AG04449 (cell line): ENCODE measurements at regions not wholly inside any gene's neighbourhood (a gene's known extent, or its start where the extent isn't known, plus 50 kb on each side); places are given as distances from the start of the nearest gene placed in this dataset.

Experiments used
- CTCF ChIA-PET: fragments of 350-600 bp; formaldehyde crosslinking; extraction: SDS; loops from one replicate; lab custom pipeline; 2021; ENCODE audit warnings: antibody characterized with exemption; lab: Yijun Ruan, JAX
- POLR2A ChIA-PET: fragments of 400-600, 350-600 bp; formaldehyde crosslinking; extraction: SDS; loops from one replicate; lab custom pipeline; 2020; ENCODE audit warnings: antibody characterized with exemption, inconsistent platforms; lab: Yijun Ruan, JAX
- DNase-seq: peaks from one replicate; pipeline ENCODE4 v3.0.0-alpha.2; 2010; ENCODE audit warnings: low read depth, low spot score
- H3K4me3 ChIP-seq: 2 replicates; pipeline ENCODE4 v1.5.1; 2011; ENCODE audit warnings: low read depth, mild to moderate bottlenecking, control low read depth, low read length
- CTCF ChIP-seq: IDR thresholded peaks from one replicate; pipeline ENCODE4 v1.5.1; 2011; ENCODE audit warnings: mild to moderate bottlenecking, moderate library complexity, low read length, control low read depth, inconsistent platforms; ENCODE audit not compliant: insufficient read depth; ENCODE audit errors: missing control alignments

GRCh38 chr22:27163162-27164137, 506.1 kb downstream of the MIAT start:
- no peak for TF ChIP-seq CTCF
- ChIA-PET POLR2A (no interaction called here), CTCF (interaction anchor here (1.0 to 1.4 kb wide), 3 partner anchors 11 to 17 kb away, joined by 3 to 4 read pairs (median 4); no protein-coding TSS in a partner anchor)

GRCh38 chr22:27164781-27165503, 507.6 kb downstream of the MIAT start:
- no peak for TF ChIP-seq CTCF
- CTCF ChIA-PET: interaction anchor here (1.1 to 1.4 kb wide), 2 partner anchors 12 to 16 kb away, joined by 4 read pairs; no protein-coding TSS in a partner anchor
- no peak for DNase-seq
- POLR2A ChIA-PET: no interaction called here
- H3K4me3 ChIP-seq: no peak overlapping the region

More at GRCh38 chr22:27163162-27164137, 506.1 kb downstream of the MIAT start:
- no peak for DNase-seq
- no peak overlapping the region for H3K4me3 ChIP-seq

GRCh38 chr22:27168681-27169080, 511.3 kb downstream of the MIAT start:
- DNase-seq: no peak
- TF ChIP-seq CTCF: no peak
- ChIA-PET POLR2A (no interaction called here), CTCF (no interaction called here)
- no peak overlapping the region for H3K4me3 ChIP-seq

GRCh38 chr22:27170491-27170890, 513.1 kb downstream of the MIAT start:
- ChIA-PET POLR2A (interaction anchor here (0.6 to 1.2 kb wide), 4 partner anchors 9 to 69 kb away, joined by 3 read pairs; no protein-coding TSS in a partner anchor), CTCF (interaction anchor here (0.8 to 1.4 kb wide), 2 partner anchors 10 to 11 kb away, joined by 4 to 5 read pairs; no protein-coding TSS in a partner anchor)
- peak; percentile 91 for DNase-seq
- no peak overlapping the region for H3K4me3 ChIP-seq
- no peak for TF ChIP-seq CTCF

GRCh38 chr22:27171212-27171611, 513.8 kb downstream of the MIAT start:
- no peak overlapping the region for H3K4me3 ChIP-seq
- DNase-seq: no peak
- ChIA-PET POLR2A (no interaction called here), CTCF (no interaction called here)
- TF ChIP-seq CTCF: no peak
